GM23338 (cell line): ENCODE measurements at regions not wholly inside any gene's neighbourhood (a gene's known extent, or its start where the extent isn't known, plus 50 kb on each side); places are given as distances from the start of the nearest gene placed in this dataset.

Source experiments
- ATAC-seq: fragments of 200-7000 bp; cut with Tn5 transposase; 3 replicates; pipeline ENCODE4 v1.9.1; 2020
- DNase-seq: peaks from one replicate; pipeline ENCODE4 v3.0.0-alpha.2; 2015; ENCODE audit warnings: low spot score
- H2AFZ ChIP-seq: fragments of 200-600 bp; sonication (generic); 2 replicates; pipeline ENCODE4 v1.8.0; 2016; ENCODE audit warnings: antibody characterized with exemption, mild to moderate bottlenecking, moderate library complexity
- H3F3A ChIP-seq: fragments of 200-600 bp; sonication (generic); replicated peaks from 2 replicates; pipeline ENCODE4 v1.8.0; 2017; ENCODE audit warnings: antibody characterized with exemption, mixed run types, low read depth
- H3K27ac ChIP-seq: fragments of 200-600 bp; sonication (generic); 2 replicates; pipeline ENCODE4 v1.6.1; 2016; ENCODE audit warnings: low read depth
- H3K27me3 ChIP-seq: fragments of 200-600 bp; sonication (generic); 2 replicates; pipeline ENCODE4 v1.8.0; 2016; ENCODE audit warnings: mild to moderate bottlenecking, mixed run types, moderate library complexity; ENCODE audit not compliant: insufficient read depth
- H3K36me3 ChIP-seq: fragments of 200-600 bp; sonication (generic); 2 replicates; pipeline ENCODE4 v1.8.0; 2016; ENCODE audit warnings: mild to moderate bottlenecking; ENCODE audit not compliant: insufficient read depth
- H3K4me1 ChIP-seq: fragments of 200-600 bp; sonication (generic); 2 replicates; pipeline ENCODE4 v1.8.0; 2016; ENCODE audit warnings: mild to moderate bottlenecking, moderate library complexity; ENCODE audit not compliant: insufficient read depth
- H3K4me2 ChIP-seq: fragments of 200-600 bp; sonication (generic); 2 replicates; pipeline ENCODE4 v1.7.1; 2017; ENCODE audit warnings: mixed run types
- H3K4me3 ChIP-seq: fragments of 200-600 bp; sonication (generic); 2 replicates; pipeline ENCODE4 v1.6.1; 2016; ENCODE audit warnings: mixed run types
- H3K79me2 ChIP-seq: fragments of 200-600 bp; sonication (generic); replicated peaks from 2 replicates; pipeline ENCODE4 v1.8.0; 2017; ENCODE audit warnings: mild to moderate bottlenecking; ENCODE audit not compliant: insufficient read depth
- H3K9me2 ChIP-seq: fragments of 200-600 bp; sonication (generic); 2 replicates; pipeline ENCODE4 v1.8.0; 2017; ENCODE audit not compliant: insufficient read depth
- H4K20me1 ChIP-seq: fragments of 200-600 bp; sonication (generic); replicated peaks from 2 replicates; pipeline ENCODE4 v1.8.0; 2017; ENCODE audit warnings: mild to moderate bottlenecking; ENCODE audit not compliant: insufficient read depth
- H3K27ac Mint-ChIP-seq: 2 replicates; pipeline ENCODE4 v1.8.0; 2020; ENCODE audit warnings: inconsistent platforms, mild to moderate bottlenecking, moderate library complexity, mixed read lengths
- H3K27me3 Mint-ChIP-seq: 3 replicates; pipeline ENCODE4 v1.8.0; 2022; ENCODE audit warnings: low read depth, mild to moderate bottlenecking, moderate library complexity, mixed read lengths, inconsistent platforms; ENCODE audit not compliant: insufficient read depth, poor library complexity
- H3K36me3 Mint-ChIP-seq: 3 replicates; pipeline ENCODE4 v1.8.0; 2021; ENCODE audit warnings: low read depth, mild to moderate bottlenecking, inconsistent platforms, moderate library complexity, mixed read lengths
- H3K4me1 Mint-ChIP-seq: 3 replicates; pipeline ENCODE4 v1.8.0; 2020; ENCODE audit warnings: mild to moderate bottlenecking, inconsistent platforms, mixed read lengths
- H3K4me3 Mint-ChIP-seq: 3 replicates; pipeline ENCODE4 v1.8.0; 2021; ENCODE audit warnings: moderate library complexity, mild to moderate bottlenecking, inconsistent platforms, mixed read lengths
- H3K9me3 Mint-ChIP-seq: 3 replicates; pipeline ENCODE4 v1.8.0; 2020; ENCODE audit warnings: moderate library complexity, mild to moderate bottlenecking, inconsistent platforms, mixed read lengths
- CREB1 ChIP-seq: fragments of 250-450 bp; sonication (Bioruptor Pico); IDR thresholded peaks from 2 replicates; pipeline ENCODE4 v1.5.0; 2020; ENCODE audit warnings: low read depth, mild to moderate bottlenecking, moderate library complexity
- CTCF ChIP-seq, 2 experiments: fragments of 200-600 bp in 1 of 2; sonication (generic) in 1 of 2; conservative IDR thresholded peaks; 2 replicates each; pipeline versions ENCODE4 v1.5.1 to v1.6.1; 2016 to 2017; ENCODE audit warnings: antibody characterized with exemption in 2 of 2, low read depth in 2 of 2, mild to moderate bottlenecking in 2 of 2, moderate library complexity in 1 of 2
- ETS1 ChIP-seq: IDR thresholded peaks from 2 replicates; pipeline ENCODE4 v1.6.1; 2016; ENCODE audit warnings: antibody characterized with exemption
- EZH2 ChIP-seq: fragments of 200-600 bp; sonication (generic); IDR thresholded peaks from one replicate; pipeline ENCODE4 v1.8.0; 2017; ENCODE audit warnings: antibody characterized with exemption, mild to moderate bottlenecking, low read depth; ENCODE audit not compliant: unreplicated experiment
- EZH2phosphoT487 ChIP-seq: fragments of 200-600 bp; sonication (generic); IDR thresholded peaks from one replicate; pipeline ENCODE4 v1.8.1; 2018; ENCODE audit warnings: antibody characterized with exemption; ENCODE audit not compliant: unreplicated experiment
- JUNB ChIP-seq: IDR thresholded peaks from one replicate; pipeline ENCODE4 v1.6.1; 2016; ENCODE audit warnings: antibody characterized with exemption; ENCODE audit not compliant: unreplicated experiment
- NANOG ChIP-seq: IDR thresholded peaks from 2 replicates; pipeline ENCODE4 v1.6.1; 2016; ENCODE audit warnings: antibody characterized with exemption, borderline replicate concordance
- POLR2AphosphoS5 ChIP-seq: IDR thresholded peaks from 2 replicates; pipeline ENCODE4 v1.6.1; 2016; ENCODE audit warnings: antibody characterized with exemption, low read depth
- REST ChIP-seq: IDR thresholded peaks from one replicate; pipeline ENCODE4 v1.6.1; 2018; ENCODE audit warnings: antibody characterized with exemption; ENCODE audit not compliant: unreplicated experiment
- STAT1 ChIP-seq: IDR thresholded peaks from one replicate; pipeline ENCODE4 v1.6.1; 2016; ENCODE audit warnings: antibody characterized with exemption; ENCODE audit not compliant: unreplicated experiment
- ZNF114 ChIP-seq: fragments of 250-450 bp; sonication (Bioruptor Pico); IDR thresholded peaks from 2 replicates; pipeline ENCODE4 v1.5.0; 2020; ENCODE audit warnings: mild to moderate bottlenecking, moderate library complexity
- ZNF331 ChIP-seq: fragments of 250-450 bp; sonication (Bioruptor Pico); IDR thresholded peaks from 2 replicates; pipeline ENCODE4 v1.5.0; 2020; ENCODE audit warnings: low read depth, mild to moderate bottlenecking, moderate library complexity
- TF ChIP-seq, protein P1 (sequence below): fragments of 250-450 bp; sonication (Bioruptor Pico); IDR thresholded peaks from 2 replicates; pipeline ENCODE4 v1.5.0; 2020; ENCODE audit warnings: mild to moderate bottlenecking, moderate library complexity

DNA sequence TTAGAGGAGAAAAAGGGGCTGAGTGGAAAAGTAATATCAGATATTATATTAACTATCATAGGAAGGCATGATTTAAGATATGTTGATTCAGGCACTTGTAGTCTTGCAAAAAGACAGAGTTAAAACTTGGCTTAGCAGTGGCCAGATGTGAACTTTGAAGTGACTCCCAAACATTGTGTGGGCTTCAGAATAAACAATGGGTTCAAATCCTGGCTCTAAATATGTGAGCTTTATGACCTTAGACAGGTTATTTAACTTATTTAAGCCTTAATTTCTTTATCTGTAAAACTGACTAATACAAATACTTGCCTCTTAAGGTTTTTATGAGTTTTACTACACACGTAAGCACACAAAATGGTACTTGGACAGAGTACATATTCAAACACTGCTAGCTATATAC is 85.9 kb downstream of the TNFSF18 start:
- no peaks in the 10 kb centered on the region for H4K20me1 ChIP-seq
- no peak overlapping the region for H3K4me2 ChIP-seq
- no peaks in the 10 kb centered on the region for H3K4me1 ChIP-seq
- no peaks in the 10 kb centered on the region for H3K79me2 ChIP-seq
- no peaks in the 10 kb centered on the region for H3K36me3 ChIP-seq
- H3K9me2 ChIP-seq = no peaks in the 10 kb centered on the region
- Mint-ChIP-seq H3K9me3 (no peaks in the 10 kb centered on the region; the same call in 2 of the 3 replicates), H3K27me3 (peaks cover 2% of the 10 kb centered on the region), H3K4me1 (no peaks in the 10 kb centered on the region), H3K4me3 (no peak overlapping the region), H3K27ac (no peak overlapping the region), H3K36me3 (no peaks in the 10 kb centered on the region)
- H2AFZ ChIP-seq = no peak overlapping the region
- DNase-seq (no peak), ATAC-seq (no peak)
- no peaks in the 10 kb centered on the region for H3F3A ChIP-seq
- TF ChIP-seq JUNB (no peak), EZH2 (no peak), ZNF331 (CRISPR knock-in tag) (no peak), EZH2phosphoT487 (no peak), STAT1 (no peak), CREB1 (CRISPR knock-in tag) (no peak), ETS1 (no peak), NANOG (no peak), POLR2AphosphoS5 (no peak), REST (no peak), CTCF (conservative IDR thresholded peaks at IDR 0.05; ENCODE audit: low read depth in 2 of 2) (no peak), ZNF114 (no peak)
- TF ChIP-seq, protein P1, sequence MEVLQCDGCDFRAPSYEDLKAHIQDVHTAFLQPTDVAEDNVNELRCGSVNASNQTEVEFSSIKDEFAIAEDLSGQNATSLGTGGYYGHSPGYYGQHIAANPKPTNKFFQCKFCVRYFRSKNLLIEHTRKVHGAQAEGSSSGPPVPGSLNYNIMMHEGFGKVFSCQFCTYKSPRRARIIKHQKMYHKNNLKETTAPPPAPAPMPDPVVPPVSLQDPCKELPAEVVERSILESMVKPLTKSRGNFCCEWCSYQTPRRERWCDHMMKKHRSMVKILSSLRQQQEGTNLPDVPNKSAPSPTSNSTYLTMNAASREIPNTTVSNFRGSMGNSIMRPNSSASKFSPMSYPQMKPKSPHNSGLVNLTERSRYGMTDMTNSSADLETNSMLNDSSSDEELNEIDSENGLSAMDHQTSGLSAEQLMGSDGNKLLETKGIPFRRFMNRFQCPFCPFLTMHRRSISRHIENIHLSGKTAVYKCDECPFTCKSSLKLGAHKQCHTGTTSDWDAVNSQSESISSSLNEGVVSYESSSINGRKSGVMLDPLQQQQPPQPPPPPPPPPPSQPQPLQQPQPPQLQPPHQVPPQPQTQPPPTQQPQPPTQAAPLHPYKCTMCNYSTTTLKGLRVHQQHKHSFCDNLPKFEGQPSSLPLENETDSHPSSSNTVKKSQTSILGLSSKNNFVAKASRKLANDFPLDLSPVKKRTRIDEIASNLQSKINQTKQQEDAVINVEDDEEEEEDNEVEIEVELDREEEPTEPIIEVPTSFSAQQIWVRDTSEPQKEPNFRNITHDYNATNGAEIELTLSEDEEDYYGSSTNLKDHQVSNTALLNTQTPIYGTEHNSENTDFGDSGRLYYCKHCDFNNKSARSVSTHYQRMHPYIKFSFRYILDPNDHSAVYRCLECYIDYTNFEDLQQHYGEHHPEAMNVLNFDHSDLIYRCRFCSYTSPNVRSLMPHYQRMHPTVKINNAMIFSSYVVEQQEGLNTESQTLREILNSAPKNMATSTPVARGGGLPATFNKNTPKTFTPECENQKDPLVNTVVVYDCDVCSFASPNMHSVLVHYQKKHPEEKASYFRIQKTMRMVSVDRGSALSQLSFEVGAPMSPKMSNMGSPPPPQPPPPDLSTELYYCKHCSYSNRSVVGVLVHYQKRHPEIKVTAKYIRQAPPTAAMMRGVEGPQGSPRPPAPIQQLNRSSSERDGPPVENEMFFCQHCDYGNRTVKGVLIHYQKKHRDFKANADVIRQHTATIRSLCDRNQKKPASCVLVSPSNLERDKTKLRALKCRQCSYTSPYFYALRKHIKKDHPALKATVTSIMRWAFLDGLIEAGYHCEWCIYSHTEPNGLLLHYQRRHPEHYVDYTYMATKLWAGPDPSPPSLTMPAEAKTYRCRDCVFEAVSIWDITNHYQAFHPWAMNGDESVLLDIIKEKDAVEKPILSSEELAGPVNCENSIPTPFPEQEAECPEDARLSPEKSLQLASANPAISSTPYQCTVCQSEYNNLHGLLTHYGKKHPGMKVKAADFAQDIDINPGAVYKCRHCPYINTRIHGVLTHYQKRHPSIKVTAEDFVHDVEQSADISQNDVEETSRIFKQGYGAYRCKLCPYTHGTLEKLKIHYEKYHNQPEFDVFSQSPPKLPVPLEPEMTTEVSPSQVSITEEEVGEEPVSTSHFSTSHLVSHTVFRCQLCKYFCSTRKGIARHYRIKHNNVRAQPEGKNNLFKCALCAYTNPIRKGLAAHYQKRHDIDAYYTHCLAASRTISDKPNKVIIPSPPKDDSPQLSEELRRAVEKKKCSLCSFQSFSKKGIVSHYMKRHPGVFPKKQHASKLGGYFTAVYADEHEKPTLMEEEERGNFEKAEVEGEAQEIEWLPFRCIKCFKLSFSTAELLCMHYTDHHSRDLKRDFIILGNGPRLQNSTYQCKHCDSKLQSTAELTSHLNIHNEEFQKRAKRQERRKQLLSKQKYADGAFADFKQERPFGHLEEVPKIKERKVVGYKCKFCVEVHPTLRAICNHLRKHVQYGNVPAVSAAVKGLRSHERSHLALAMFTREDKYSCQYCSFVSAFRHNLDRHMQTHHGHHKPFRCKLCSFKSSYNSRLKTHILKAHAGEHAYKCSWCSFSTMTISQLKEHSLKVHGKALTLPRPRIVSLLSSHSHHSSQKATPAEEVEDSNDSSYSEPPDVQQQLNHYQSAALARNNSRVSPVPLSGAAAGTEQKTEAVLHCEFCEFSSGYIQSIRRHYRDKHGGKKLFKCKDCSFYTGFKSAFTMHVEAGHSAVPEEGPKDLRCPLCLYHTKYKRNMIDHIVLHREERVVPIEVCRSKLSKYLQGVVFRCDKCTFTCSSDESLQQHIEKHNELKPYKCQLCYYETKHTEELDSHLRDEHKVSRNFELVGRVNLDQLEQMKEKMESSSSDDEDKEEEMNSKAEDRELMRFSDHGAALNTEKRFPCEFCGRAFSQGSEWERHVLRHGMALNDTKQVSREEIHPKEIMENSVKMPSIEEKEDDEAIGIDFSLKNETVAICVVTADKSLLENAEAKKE = no peak
- no peak overlapping the region for H3K27ac ChIP-seq
- no peaks in the 10 kb centered on the region for H3K27me3 ChIP-seq
- no peak overlapping the region for H3K4me3 ChIP-seq
